Ishikawa (cell line): ENCODE measurements at regions not wholly inside any gene's neighbourhood (a gene's known extent, or its start where the extent isn't known, plus 50 kb on each side); places are given as distances from the start of the nearest gene placed in this dataset.

Experiments used
- CEBPB ChIP-seq: IDR thresholded peaks from 2 replicates; pipeline ENCODE4 v1.6.1; 2012
- CREB1 ChIP-seq: IDR thresholded peaks from 2 replicates; pipeline ENCODE4 v1.6.1; 2012; ENCODE audit warnings: low read depth
- EGR1 ChIP-seq: IDR thresholded peaks from 2 replicates; pipeline ENCODE4 v1.6.1; 2012
- EP300 ChIP-seq: IDR thresholded peaks from 2 replicates; pipeline ENCODE4 v1.6.1; 2012; ENCODE audit warnings: borderline replicate concordance
- NFIC ChIP-seq: IDR thresholded peaks from 2 replicates; pipeline ENCODE4 v1.6.1; 2012
- RAD21 ChIP-seq: IDR thresholded peaks from 2 replicates; pipeline ENCODE4 v1.6.1; 2012; ENCODE audit warnings: low read depth
- TAF1 ChIP-seq: IDR thresholded peaks from 2 replicates; pipeline ENCODE4 v1.6.1; 2012; ENCODE audit warnings: low read depth, mild to moderate bottlenecking
- TCF12 ChIP-seq: IDR thresholded peaks from 2 replicates; pipeline ENCODE4 v1.6.1; 2012; ENCODE audit warnings: low read depth
- TEAD4 ChIP-seq: IDR thresholded peaks from 2 replicates; pipeline ENCODE4 v1.6.1; 2012
- YY1 ChIP-seq: IDR thresholded peaks from 2 replicates; pipeline ENCODE4 v1.6.1; 2012; ENCODE audit warnings: low read depth
- ZBTB7A ChIP-seq: IDR thresholded peaks from 2 replicates; pipeline ENCODE4 v1.6.1; 2012; ENCODE audit warnings: low read depth
- TF ChIP-seq, protein P1 (sequence below): IDR thresholded peaks from 2 replicates; pipeline ENCODE4 v1.6.1; 2012
- TF ChIP-seq, protein P2 (sequence below): IDR thresholded peaks from 2 replicates; pipeline ENCODE4 v1.6.1; 2012
- TF ChIP-seq, protein P3 (sequence below): IDR thresholded peaks from 2 replicates; pipeline ENCODE4 v1.6.1; 2012; ENCODE audit warnings: low read depth, mild to moderate bottlenecking

DNA sequence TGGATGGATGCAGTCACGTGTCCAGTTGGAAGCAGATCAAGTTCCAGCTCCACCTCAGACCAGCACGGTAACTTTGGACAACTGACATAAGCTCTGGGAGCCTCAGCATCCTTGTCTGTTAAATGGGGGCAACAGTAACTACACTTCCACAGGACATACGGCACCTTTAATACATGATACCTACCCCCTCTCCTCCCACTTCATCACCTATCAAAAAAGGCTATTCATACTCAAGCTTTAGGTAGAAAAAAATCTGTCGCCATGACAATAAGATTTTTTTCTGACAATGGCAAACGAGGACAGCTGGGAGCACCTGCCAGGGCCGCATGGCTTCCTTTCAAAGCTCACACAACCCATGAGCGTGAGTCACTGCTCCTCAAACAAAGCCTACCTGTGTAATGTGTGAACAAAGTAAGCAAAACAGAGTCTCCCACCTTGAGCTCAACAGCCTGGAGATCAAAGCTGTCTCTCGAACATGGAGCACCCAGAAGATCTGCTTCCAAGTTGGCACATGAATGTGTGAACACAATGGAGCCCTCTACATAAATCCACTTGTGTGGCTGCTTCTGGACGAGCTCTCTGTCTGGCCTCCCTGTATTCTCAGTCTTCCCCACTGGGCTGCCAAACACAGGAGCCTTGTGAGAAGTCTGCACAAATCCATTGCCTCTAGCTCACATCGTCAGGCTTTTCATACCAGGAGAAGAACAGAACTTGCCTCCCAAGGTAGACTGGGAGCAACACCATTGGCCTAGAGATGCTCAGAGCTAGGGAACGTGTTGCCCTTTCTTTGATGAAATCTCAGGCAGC lies 459.7 kb downstream of the SOX9 start:
- TF ChIP-seq CREB1 (no peak), NFIC (peak; percentile 44), YY1 (no peak), TCF12 (peak; percentile 78), EP300 (peak; percentile 71; the same call in 1 of the 2 replicates), RAD21 (no peak), TEAD4 (no peak), CEBPB (no peak)
- TF ChIP-seq, protein P1, sequence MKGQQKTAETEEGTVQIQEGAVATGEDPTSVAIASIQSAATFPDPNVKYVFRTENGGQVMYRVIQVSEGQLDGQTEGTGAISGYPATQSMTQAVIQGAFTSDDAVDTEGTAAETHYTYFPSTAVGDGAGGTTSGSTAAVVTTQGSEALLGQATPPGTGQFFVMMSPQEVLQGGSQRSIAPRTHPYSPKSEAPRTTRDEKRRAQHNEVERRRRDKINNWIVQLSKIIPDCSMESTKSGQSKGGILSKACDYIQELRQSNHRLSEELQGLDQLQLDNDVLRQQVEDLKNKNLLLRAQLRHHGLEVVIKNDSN = peak; percentile 91
- TF ChIP-seq, protein P2, sequence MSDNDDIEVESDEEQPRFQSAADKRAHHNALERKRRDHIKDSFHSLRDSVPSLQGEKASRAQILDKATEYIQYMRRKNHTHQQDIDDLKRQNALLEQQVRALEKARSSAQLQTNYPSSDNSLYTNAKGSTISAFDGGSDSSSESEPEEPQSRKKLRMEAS = peak; percentile 89

DNA sequence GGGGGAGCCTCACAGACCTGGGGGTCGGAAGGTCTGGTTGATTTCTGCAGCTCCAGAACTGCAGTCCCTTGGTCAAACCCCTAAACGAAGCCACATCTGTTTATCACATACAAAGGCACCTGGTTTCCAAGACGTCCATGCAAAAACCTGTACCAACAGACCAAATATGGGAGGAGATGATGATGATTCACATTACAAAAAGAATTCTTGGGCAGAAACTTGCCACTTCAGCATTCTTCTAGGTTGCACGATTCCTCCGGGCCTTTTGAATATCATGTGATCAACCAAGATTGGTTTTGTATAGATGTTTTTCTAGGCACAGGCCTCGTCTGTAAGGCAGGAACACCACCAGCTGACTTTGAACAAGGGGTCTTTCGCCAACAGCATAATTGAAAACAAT lies 466.3 kb downstream of the SOX9 start:
- TF ChIP-seq ZBTB7A (no peak), YY1 (no peak), EP300 (no peak), RAD21 (no peak)
- TF ChIP-seq, protein P2 = no peak
- TF ChIP-seq, protein P3, sequence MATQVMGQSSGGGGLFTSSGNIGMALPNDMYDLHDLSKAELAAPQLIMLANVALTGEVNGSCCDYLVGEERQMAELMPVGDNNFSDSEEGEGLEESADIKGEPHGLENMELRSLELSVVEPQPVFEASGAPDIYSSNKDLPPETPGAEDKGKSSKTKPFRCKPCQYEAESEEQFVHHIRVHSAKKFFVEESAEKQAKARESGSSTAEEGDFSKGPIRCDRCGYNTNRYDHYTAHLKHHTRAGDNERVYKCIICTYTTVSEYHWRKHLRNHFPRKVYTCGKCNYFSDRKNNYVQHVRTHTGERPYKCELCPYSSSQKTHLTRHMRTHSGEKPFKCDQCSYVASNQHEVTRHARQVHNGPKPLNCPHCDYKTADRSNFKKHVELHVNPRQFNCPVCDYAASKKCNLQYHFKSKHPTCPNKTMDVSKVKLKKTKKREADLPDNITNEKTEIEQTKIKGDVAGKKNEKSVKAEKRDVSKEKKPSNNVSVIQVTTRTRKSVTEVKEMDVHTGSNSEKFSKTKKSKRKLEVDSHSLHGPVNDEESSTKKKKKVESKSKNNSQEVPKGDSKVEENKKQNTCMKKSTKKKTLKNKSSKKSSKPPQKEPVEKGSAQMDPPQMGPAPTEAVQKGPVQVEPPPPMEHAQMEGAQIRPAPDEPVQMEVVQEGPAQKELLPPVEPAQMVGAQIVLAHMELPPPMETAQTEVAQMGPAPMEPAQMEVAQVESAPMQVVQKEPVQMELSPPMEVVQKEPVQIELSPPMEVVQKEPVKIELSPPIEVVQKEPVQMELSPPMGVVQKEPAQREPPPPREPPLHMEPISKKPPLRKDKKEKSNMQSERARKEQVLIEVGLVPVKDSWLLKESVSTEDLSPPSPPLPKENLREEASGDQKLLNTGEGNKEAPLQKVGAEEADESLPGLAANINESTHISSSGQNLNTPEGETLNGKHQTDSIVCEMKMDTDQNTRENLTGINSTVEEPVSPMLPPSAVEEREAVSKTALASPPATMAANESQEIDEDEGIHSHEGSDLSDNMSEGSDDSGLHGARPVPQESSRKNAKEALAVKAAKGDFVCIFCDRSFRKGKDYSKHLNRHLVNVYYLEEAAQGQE = no peak

- TF ChIP-seq TCF12 = 0 out of 2 replicates have a peak, but pooled peaks have one; percentile 14
- TF ChIP-seq, protein P2 = no peak
- no peak for TF ChIP-seq ZBTB7A
- TF ChIP-seq CREB1 = no peak
- 0 out of 2 replicates have a peak, but pooled peaks have one; percentile 35 for TF ChIP-seq TAF1
- TF ChIP-seq, protein P1 = no peak
- TF ChIP-seq, protein P3 = no peak
- no peak for TF ChIP-seq CEBPB
Observed at GRCh38 chr17:72587773-72588511, 467.1 kb downstream of the SOX9 start.

DNA sequence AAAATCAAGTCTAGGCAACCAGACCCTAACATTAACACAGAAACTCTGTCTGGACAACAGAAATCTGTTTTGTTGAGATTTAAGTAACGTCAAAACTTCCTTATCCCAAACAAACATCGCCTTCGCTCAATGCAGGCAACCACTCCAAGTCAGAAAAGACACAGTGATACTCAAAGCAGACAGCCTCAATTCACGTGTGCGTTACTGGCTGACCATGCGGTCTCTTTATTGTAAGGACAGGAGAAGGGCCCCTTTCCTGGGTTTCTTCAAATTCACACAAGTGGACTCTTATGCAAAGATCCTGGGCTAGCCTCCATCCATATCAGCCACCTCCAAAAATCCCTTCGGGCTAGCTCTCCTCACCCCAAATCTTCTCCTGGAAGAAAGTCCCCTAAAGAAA lies 467.7 kb downstream of the SOX9 start:
- TF ChIP-seq, protein P1 = no peak
- 0 out of 2 replicates have a peak, but pooled peaks have one; percentile 8 for TF ChIP-seq TAF1
- TF ChIP-seq, protein P2 = no peak
- no peak for TF ChIP-seq NFIC

DNA sequence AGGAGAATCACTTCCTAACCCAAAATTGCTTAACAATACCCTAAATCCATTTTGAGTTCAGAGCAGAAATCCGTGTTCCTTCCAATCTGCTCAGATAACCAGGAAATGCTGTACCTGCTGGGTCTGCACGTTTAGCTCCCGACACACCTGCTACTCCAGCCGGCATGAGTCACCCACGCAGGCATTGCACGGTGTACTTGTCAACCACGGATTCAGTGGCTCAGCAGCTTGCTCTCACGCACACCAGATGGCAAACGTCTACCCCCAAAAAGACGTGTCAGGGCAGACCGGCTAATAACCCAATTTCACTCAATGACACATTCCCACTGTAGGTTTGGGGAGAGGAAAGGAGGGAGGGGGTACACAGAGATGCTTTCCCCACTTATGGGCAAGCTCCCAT lies 468.1 kb downstream of the SOX9 start:
- TF ChIP-seq TCF12 (peak; percentile 91), EP300 (peak; percentile 84), YY1 (no peak), EGR1 (0 out of 2 replicates have a peak, but pooled peaks have one; percentile 64), TEAD4 (peak; percentile 67), RAD21 (no peak; the same call in 1 of the 2 replicates), ZBTB7A (no peak), CREB1 (no peak), NFIC (no peak)
- TF ChIP-seq, protein P2 = peak; percentile 80
- TF ChIP-seq, protein P1 = 0 out of 2 replicates have a peak, but pooled peaks have one; percentile 17
